SK-N-SH treated with all-trans-retinoic acid at 6 μM for 48 hours (cell line): ENCODE measurements at regions not wholly inside any gene's neighbourhood (a gene's known extent, or its start where the extent isn't known, plus 50 kb on each side); places are given as distances from the start of the nearest gene placed in this dataset.

Source experiments
- ATAC-seq: fragments of 200-7000 bp; cut with Tn5 transposase; 3 replicates; pipeline ENCODE4 v1.9.1; 2020; ENCODE audit warnings: mild to moderate bottlenecking, moderate library complexity
- ARNTL ChIP-seq: fragments of 450-650 bp; formaldehyde crosslinking; IDR thresholded peaks from 2 replicates; pipeline ENCODE4 v1.5.0; 2020; ENCODE audit warnings: low read depth, mild to moderate bottlenecking, moderate library complexity, borderline replicate concordance
- BACH2 ChIP-seq: fragments of 250-450 bp; sonication (Bioruptor Pico); IDR thresholded peaks from 2 replicates; pipeline ENCODE4 v1.9.0; 2021; ENCODE audit warnings: mild to moderate bottlenecking, borderline replicate concordance
- CSRNP3 ChIP-seq: fragments of 250-450 bp; sonication (Bioruptor Pico); IDR thresholded peaks from 2 replicates; pipeline ENCODE4 v1.5.1; 2021; ENCODE audit warnings: mild to moderate bottlenecking, moderate library complexity
- ESRRG ChIP-seq: fragments of 250-450 bp; sonication (Bioruptor Pico); IDR thresholded peaks from 2 replicates; pipeline ENCODE4 v1.6.1; 2021; ENCODE audit warnings: mild to moderate bottlenecking
- GLIS3 ChIP-seq: fragments of 250-450 bp; sonication (Bioruptor Pico); IDR thresholded peaks from 2 replicates; pipeline ENCODE4 v1.5.0; 2020; ENCODE audit warnings: mild to moderate bottlenecking, moderate library complexity
- ISL1 ChIP-seq: fragments of 250-450 bp; sonication (Bioruptor Pico); IDR thresholded peaks from 2 replicates; pipeline ENCODE4 v2.1.2; 2022; ENCODE audit warnings: mild to moderate bottlenecking, moderate library complexity
- OSR1 ChIP-seq: fragments of 250-450 bp; sonication (Bioruptor Pico); IDR thresholded peaks from 2 replicates; pipeline ENCODE4 v1.8.0; 2022; ENCODE audit warnings: moderate library complexity, mild to moderate bottlenecking, inconsistent platforms
- POU6F1 ChIP-seq: fragments of 250-450 bp; sonication (Bioruptor Pico); IDR thresholded peaks from 2 replicates; pipeline ENCODE4 v1.8.0; 2021; ENCODE audit warnings: low read depth, mild to moderate bottlenecking, moderate library complexity, borderline replicate concordance
- PPARA ChIP-seq: fragments of 250-450 bp; sonication (Bioruptor Pico); IDR thresholded peaks from 2 replicates; pipeline ENCODE4 v1.5.0; 2020; ENCODE audit warnings: mild to moderate bottlenecking, borderline replicate concordance
- RARB ChIP-seq: fragments of 250-450 bp; sonication (Bioruptor Pico); IDR thresholded peaks from 2 replicates; pipeline ENCODE4 v1.8.0; 2021; ENCODE audit warnings: mild to moderate bottlenecking, moderate library complexity
- SNAI2 ChIP-seq: fragments of 250-450 bp; sonication (Bioruptor Pico); IDR thresholded peaks from 2 replicates; pipeline ENCODE4 v1.5.0; 2020; ENCODE audit warnings: mild to moderate bottlenecking, moderate library complexity
- TCF4 ChIP-seq: fragments of 250-450 bp; sonication (Bioruptor Pico); IDR thresholded peaks from 2 replicates; pipeline ENCODE4 v1.8.0; 2021; ENCODE audit warnings: mild to moderate bottlenecking, moderate library complexity, borderline replicate concordance
- TOX ChIP-seq: fragments of 250-450 bp; sonication (Bioruptor Pico); IDR thresholded peaks from 2 replicates; pipeline ENCODE4 v1.8.0; 2021; ENCODE audit warnings: mild to moderate bottlenecking, moderate library complexity, borderline replicate concordance
- TSHZ2 ChIP-seq: fragments of 250-450 bp; sonication (Bioruptor Pico); IDR thresholded peaks from 2 replicates; pipeline ENCODE4 v1.5.0; 2020; ENCODE audit warnings: mild to moderate bottlenecking, moderate library complexity
- ZC3H10 ChIP-seq: fragments of 250-450 bp; sonication (Bioruptor Pico); IDR thresholded peaks from 2 replicates; pipeline ENCODE4 v1.5.1; 2021; ENCODE audit warnings: mild to moderate bottlenecking, moderate library complexity
- ZFP3 ChIP-seq: fragments of 250-450 bp; sonication (Bioruptor Pico); IDR thresholded peaks from 2 replicates; pipeline ENCODE4 v1.5.0; 2020; ENCODE audit warnings: mild to moderate bottlenecking, moderate library complexity
- ZFP30 ChIP-seq: fragments of 450-650 bp; formaldehyde crosslinking; IDR thresholded peaks from 2 replicates; pipeline ENCODE4 v1.5.0; 2022; ENCODE audit warnings: mild to moderate bottlenecking, moderate library complexity
- ZNF565 ChIP-seq: fragments of 450-650 bp; formaldehyde crosslinking; conservative IDR thresholded peaks from 2 replicates; pipeline ENCODE4 v1.5.0; 2020; ENCODE audit warnings: low read depth, mild to moderate bottlenecking, moderate library complexity
- ZNF70 ChIP-seq: fragments of 450-650 bp; formaldehyde crosslinking; IDR thresholded peaks from 2 replicates; pipeline ENCODE4 v1.5.0; 2020; ENCODE audit warnings: mild to moderate bottlenecking, moderate library complexity
- ZNF8 ChIP-seq: fragments of 450-650 bp; formaldehyde crosslinking; IDR thresholded peaks from 2 replicates; pipeline ENCODE4 v1.5.0; 2020; ENCODE audit warnings: mild to moderate bottlenecking, moderate library complexity
- TF ChIP-seq, protein P1 (sequence below): fragments of 250-450 bp; sonication (Bioruptor Pico); IDR thresholded peaks from 2 replicates; pipeline ENCODE4 v1.5.1; 2020; ENCODE audit warnings: low read depth, mild to moderate bottlenecking, moderate library complexity
- TF ChIP-seq, protein P2 (sequence below): fragments of 250-450 bp; sonication (Bioruptor Pico); IDR thresholded peaks from 2 replicates; pipeline ENCODE4 v1.8.0; 2020; ENCODE audit warnings: mild to moderate bottlenecking, moderate library complexity, borderline replicate concordance

- ATAC-seq = no peak
- TF ChIP-seq POU6F1 (CRISPR knock-in tag) (no peak), ISL1 (CRISPR knock-in tag) (no peak), ZNF565 (CRISPR knock-in tag) (no peak), RARB (CRISPR knock-in tag) (no peak), BACH2 (CRISPR knock-in tag) (no peak), TOX (no peak), GLIS3 (CRISPR knock-in tag) (no peak), SNAI2 (no peak), ZFP3 (CRISPR knock-in tag) (no peak)
- TF ChIP-seq, protein P1, sequence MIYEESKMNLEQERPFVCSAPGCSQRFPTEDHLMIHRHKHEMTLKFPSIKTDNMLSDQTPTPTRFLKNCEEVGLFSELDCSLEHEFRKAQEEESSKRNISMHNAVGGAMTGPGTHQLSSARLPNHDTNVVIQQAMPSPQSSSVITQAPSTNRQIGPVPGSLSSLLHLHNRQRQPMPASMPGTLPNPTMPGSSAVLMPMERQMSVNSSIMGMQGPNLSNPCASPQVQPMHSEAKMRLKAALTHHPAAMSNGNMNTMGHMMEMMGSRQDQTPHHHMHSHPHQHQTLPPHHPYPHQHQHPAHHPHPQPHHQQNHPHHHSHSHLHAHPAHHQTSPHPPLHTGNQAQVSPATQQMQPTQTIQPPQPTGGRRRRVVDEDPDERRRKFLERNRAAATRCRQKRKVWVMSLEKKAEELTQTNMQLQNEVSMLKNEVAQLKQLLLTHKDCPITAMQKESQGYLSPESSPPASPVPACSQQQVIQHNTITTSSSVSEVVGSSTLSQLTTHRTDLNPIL = no peak
- TF ChIP-seq, protein P2, sequence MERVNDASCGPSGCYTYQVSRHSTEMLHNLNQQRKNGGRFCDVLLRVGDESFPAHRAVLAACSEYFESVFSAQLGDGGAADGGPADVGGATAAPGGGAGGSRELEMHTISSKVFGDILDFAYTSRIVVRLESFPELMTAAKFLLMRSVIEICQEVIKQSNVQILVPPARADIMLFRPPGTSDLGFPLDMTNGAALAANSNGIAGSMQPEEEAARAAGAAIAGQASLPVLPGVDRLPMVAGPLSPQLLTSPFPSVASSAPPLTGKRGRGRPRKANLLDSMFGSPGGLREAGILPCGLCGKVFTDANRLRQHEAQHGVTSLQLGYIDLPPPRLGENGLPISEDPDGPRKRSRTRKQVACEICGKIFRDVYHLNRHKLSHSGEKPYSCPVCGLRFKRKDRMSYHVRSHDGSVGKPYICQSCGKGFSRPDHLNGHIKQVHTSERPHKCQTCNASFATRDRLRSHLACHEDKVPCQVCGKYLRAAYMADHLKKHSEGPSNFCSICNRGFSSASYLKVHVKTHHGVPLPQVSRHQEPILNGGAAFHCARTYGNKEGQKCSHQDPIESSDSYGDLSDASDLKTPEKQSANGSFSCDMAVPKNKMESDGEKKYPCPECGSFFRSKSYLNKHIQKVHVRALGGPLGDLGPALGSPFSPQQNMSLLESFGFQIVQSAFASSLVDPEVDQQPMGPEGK (CRISPR knock-in tag) = no peak
These were observed 999.3 kb upstream of the TMPRSS15 start for GRCh38 chr21:19402870-19403269.

GRCh38 chr21:19405326-19405725, 1001.7 kb upstream of the TMPRSS15 start:
- TF ChIP-seq BACH2 (CRISPR knock-in tag) = no peak

DNA sequence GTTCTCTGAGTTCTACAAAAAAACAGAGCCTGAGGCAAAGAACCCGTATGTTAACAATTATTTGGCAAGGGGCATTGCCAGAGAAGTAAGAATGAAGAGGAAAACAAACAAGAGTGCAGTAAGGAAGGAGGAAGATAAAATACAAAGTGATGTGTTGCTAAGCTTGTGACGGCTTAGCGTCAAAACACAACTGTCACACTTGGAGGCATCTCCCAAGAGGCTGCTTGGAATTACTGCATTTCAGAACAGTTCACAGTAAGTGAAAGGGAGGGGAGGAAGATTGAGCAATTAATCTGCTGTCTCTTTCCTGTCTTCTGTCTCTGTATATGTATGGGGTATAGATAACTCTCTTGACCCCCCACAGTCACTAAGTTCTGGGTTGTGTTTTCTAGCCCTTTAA, 1017.0 kb upstream of the TMPRSS15 start:
- TF ChIP-seq RARB (CRISPR knock-in tag) = no peak
- TF ChIP-seq OSR1 = no peak
- no peak for TF ChIP-seq ZC3H10 (CRISPR knock-in tag)
- no peak for TF ChIP-seq PPARA
- TF ChIP-seq ZFP30 = no peak
- TF ChIP-seq TCF4 (CRISPR knock-in tag) = no peak
- TF ChIP-seq SNAI2 = no peak
- TF ChIP-seq ESRRG (CRISPR knock-in tag) = no peak
- TF ChIP-seq, protein P1 = no peak
- no peak for TF ChIP-seq CSRNP3 (CRISPR knock-in tag)
- TF ChIP-seq ZFP3 (CRISPR knock-in tag) = no peak
- TF ChIP-seq TSHZ2 (CRISPR knock-in tag) = no peak

More at GRCh38 chr21:19405326-19405725, 1001.7 kb upstream of the TMPRSS15 start:
- no peak for ATAC-seq

GRCh38 chr21:19433623-19434022, 1030.0 kb upstream of the TMPRSS15 start:
- TF ChIP-seq ZFP30 = no peak
- no peak for TF ChIP-seq ZNF565 (CRISPR knock-in tag)
- no peak for TF ChIP-seq OSR1
- no peak for TF ChIP-seq PPARA
- TF ChIP-seq ZC3H10 (CRISPR knock-in tag) = no peak
- TF ChIP-seq ARNTL (CRISPR knock-in tag) = no peak
- no peak for TF ChIP-seq RARB (CRISPR knock-in tag)
- TF ChIP-seq ZNF70 (CRISPR knock-in tag) = no peak
- TF ChIP-seq ZNF8 (CRISPR knock-in tag) = no peak
- TF ChIP-seq TSHZ2 (CRISPR knock-in tag) = no peak
- no peak for ATAC-seq

More for the DNA sequence above, 1017.0 kb upstream of the TMPRSS15 start:
- no peak for ATAC-seq
